ENCODE measurements at regions not wholly inside any gene's neighbourhood (a gene's known extent, or its start where the extent isn't known, plus 50 kb on each side); places are given as distances from the start of the nearest gene placed in this dataset.
"Not testable (repeated sequence)": the region's sequence is repeated elsewhere in the genome, so short reads cannot be mapped to it uniquely, and the experiment has no call there.

DNA sequence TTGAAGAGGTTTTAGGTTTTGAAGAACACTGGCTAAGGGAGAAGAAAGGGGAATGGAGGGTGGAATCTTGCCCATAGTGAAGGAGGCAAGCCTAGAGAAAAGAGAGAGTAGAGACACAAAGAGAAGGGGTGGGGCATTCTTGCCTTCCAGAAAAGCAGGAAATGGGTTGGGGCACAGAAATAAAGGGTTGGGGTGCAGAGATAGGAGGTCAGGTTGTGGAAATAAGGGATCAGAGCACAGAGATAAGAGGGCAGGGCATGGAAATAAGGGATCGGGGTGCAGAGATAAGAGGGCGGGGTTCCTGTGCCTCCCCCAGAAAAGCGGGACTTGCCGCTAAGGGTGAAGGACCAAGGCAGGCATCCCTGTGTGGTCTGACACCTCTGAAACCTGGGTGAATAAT, 69.9 kb downstream of the ALG1L2 start:
- not testable (repeated sequence) for FAIRE-seq

DNA sequence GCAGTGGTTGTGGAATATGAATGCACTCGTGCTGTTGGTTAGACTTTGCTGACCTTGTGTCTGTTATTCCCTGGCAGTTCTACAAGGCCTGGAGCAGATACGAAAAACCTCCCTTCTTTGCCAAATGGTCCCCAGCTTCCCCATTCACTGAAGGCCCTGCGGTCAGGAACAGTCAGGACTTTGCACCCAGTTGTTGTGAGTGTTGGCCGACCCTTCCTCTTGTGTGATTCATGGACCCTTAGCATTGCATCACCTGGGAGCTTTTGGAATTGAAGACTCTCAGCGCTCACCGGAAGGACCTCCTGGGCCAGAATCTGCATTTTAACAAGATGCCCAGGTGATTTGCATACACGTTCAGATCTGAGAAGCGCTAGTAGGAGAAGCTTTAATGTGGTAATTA, 71.6 kb downstream of the ALG1L2 start:
- not testable (repeated sequence) for FAIRE-seq

DNA sequence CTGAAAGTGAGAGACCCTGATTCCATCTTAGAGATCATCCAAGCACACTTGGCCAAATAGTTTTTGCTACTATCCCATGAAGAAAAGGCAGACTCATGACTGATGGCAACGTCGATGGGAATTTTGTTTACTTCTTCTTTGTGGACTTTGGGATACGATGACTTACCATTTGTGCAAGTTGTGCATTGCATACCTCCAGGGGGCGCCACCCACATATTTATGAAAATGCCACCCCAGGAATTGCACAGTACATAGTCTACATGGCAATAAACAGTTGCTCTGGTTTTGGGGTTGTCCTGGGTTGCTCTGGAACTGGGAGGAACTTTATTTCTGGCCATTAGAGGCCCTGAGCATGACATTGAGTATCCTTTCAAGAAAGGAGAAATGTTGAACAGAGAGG, 73.8 kb downstream of the ALG1L2 start:
- not testable (repeated sequence) for FAIRE-seq

DNA sequence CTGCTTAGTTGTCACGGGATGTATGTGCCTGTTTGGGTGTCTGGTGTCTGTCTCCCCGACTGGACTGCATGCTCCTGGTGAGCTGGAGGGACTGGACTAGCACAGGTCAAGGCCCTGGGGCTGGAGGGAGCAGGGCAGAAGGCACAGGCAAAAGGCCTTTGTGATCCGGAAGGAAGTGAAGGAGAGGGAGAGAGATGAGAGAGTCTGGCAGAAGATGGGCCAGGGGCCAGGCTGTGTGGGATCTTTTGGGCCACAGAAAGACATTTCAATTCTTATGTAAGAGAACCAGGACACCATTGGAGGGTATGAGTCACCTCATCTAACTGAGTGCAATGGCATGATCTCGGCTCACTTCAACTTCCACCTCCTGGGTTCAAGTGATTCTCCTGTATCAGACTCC, 85.2 kb downstream of the ALG1L2 start:
- not testable (repeated sequence) for FAIRE-seq

DNA sequence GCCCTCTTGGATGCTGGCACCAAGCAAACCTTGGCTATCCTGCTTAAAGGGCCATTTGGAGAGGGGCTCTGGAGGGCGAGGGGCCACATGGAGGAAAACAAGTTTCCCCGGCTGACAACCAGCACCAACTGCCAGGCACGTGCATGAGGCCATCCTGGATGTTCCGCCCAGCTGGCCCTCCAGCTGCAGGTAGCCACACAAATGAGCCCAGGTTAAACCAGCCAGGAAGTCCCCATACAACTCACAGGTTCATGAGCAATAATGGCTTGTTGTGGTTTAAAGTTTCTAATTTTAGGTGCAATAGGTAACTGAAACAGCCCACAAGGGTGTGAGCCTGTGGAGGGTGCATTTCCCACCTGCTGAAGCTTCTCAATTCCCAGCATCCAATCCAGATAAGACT, 93.6 kb downstream of the ALG1L2 start:
- FAIRE-seq: not testable (repeated sequence)

DNA sequence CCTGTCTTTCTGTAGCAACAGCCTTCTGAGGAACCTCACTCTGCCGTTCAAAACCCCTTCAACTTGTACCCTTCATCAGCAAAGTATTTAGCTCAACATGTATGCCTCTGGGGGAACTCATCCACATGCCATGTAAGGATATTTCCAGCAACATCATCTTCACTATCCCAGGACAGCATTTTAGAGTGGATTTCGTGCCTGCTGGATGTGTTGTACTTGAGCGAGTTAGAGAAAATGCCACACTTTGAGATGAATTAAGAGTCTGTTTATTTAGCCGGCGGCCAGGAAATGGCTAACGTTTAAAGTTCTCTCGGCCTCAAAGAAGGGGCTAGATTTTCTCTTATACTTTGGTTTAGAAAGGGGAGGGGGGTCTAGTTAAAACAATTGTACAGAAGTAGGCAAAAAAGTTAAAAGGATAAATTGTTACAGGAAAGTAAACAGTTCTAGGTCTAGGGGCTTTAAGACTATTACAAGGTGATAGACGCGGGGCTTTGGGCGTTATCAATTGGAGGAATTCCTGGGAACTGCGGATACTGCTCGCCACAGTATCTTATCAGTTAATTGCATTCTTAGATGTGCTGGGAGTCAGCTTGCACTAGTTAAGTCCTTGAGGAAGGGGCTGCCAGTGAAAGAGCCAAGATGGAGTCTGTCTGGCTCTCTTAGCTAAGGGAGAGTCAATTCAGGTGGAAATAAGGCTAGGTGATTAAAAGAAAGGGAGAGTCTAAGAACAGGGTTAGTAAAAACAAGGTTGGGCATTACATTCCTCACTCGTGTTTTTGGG, 95.0 kb downstream of the ALG1L2 start:
- not testable (repeated sequence) for FAIRE-seq

DNA sequence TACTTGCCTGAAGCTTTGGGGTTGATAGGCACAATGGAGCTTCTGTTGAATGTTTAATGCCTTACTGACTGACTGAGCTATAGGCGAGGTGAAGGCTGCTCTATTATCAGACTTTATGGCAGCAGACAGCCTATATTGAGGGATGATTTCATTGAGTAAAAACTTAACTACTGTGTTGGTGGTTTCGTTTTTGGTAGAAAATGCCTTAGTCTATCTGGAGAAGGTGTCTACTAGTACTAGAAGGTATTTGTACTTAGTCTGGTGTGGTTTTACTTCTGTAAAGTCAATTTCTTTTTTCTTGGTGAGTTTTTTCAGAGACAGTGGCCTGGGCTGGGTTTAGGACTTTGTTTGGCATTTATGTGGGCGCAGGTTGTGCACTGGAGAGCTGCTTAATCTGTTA, 97.2 kb downstream of the ALG1L2 start:
- not testable (repeated sequence) for FAIRE-seq

DNA sequence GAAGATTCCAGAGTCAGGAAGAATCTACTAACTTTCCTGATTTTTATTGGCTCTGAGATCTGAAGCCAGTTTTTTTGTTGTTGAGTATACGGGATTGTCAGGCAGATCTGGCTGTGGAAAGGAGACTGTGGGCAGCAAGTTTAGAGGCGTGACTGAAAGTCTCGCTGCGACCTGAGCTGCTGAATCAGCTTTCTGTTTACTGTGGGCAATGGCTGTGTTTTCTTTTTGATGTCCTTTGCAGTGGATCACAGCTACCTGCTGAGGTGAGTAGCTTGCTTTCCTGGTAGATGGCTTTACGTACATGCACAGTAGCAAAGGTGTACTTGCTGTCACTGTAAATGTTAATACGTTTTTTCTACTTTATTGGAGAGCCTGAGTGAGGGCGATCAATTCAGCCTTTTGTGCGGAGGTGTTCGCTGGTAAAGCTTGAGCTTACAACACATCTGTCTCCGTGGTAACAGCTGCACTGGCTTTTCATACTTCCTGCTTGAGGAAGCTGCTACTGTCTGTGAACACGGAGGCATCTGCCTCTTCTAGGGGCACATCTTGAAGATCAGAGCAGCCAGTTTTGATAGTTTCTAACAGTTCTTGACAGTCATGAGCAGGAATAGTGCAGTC, 97.8 kb downstream of the ALG1L2 start:
- not testable (repeated sequence) for FAIRE-seq

DNA sequence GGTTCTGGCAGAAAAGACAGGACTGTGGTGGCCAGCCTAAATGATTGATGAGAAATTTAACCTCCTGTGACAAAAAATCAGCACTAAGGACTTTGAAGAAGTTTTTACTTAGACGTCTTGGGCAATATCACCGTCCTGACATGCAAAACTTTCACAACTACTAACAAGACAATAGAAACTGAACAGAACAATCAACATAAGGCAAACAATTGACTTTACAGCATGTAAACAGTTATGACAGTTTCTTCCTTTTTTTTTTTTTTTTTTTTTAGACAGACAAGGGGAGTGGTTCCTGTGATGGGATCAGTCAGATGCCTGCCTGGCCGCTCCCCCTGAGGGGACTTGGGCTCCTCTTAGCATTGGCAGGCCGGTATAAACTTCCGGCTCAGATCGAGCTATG, 100.8 kb downstream of the ALG1L2 start:
- FAIRE-seq: not testable (repeated sequence)

DNA sequence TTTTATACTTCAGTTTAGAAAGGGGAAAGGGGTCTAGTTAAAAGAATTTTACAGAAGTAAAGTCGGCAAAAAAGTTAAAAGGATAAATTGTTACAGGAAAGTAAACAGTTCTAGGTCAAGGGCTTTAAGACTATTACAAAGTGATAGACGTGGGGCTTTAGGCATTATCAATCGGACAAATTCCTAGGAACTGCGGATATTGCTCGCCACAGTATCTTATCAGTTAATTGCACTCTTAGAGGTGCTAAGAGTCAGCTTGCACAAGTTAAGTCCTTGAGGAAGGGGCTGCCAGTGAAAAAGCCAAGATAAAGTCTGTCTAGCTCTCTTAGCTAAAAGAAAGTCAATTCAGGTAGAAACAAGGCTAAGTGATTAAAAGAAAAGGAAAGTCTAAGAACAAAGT, 102.1 kb downstream of the ALG1L2 start:
- not testable (repeated sequence) for FAIRE-seq

DNA sequence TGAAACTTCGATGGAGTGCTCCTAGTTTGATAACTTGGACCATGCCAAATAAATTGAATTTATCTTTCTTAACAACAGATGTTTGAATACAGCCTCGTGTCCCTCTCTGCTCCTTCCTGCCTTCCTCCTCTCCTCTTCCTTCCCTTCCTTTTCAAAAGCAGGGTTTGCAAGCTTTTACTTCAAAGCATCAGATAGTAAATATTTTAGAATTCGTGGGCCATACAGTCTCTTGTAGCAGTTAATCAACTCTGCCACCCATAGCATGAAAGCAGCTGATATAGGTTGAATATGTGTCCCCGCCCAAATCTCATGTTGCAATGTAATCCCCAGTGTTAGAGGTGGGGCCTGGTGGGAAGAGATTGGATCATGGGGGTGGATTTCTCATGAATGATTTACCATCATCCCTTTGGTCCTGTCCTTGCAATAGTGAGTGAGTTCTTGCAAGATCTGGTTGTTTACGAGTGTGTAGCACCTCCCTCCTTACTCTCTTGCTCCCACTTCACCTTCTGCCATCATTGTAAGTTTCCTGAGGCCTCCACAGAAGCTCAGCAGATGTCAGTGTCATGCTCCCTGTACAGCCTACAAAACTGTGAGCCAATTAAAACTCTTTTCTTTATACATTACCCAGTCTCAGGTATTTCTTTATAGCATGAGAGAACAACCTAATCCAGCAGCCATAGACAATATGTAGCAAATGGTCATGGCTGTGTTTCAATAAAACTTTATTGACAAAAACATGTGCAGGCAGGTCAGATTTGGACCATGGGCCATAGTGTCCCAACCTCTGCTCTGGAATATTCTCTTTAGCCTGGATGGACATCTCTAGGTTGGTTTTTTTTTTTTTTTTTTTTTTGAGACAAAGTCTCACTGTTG, 102.8 kb downstream of the ALG1L2 start:
- not testable (repeated sequence) for FAIRE-seq

DNA sequence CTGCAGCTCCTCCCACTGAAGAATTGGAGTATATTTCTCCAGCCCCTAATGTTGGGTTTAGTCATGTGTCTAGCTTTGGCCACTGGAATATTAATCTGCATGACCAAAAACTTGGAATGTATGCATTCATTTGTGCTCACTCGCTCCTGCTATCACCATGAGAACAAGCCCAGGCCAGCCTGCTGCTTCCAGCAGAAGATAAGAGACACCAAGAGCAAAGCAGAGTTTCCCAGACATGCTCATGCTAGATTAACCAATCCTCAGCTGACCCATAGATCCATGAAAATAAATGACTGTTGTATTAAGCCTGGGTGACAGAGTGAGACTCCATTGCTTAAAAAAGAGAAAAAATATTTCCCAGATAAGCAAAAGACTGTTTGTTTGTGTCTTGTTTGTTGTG, 119.6 kb downstream of the ALG1L2 start:
- FAIRE-seq: not testable (repeated sequence)

DNA sequence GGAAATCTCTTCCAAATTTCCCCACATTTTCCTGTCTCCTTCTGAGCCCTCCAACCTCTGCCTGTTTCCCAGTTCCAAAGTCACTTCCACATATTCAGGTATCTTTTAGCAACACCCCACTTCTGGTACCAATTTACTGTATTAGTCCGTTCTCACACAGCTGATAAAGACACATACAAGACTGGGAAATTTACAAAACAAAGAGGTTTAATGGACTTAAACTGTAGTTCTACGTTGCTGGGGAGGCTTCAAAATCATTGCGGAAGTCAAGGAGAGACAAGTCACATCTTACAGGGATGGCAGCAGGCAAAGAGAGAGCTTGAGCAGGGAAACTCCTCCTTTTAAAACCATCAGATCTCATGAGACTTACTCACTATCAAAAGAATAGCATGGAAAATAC, 122.0 kb downstream of the ALG1L2 start:
- FAIRE-seq: not testable (repeated sequence)

DNA sequence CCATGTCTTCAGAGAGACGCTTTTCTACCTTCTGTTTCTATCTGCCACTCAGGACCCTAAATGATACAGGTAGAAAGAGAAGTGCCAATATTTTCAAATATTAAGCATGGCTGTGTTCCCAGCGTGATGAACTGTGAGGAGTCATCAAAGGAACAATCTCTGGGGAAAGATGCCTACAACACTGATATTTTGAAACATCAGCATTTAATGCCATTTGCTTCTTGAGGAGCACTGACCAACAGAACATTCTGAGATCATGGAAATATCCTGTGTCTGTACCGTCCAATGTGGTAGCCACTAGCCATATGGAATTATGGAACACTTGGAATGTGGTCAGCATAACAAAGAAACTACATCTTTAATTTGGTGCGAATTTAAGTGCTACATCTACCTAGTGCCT, 117.9 kb upstream of the COL6A5 start:
- FAIRE-seq: no peak

DNA sequence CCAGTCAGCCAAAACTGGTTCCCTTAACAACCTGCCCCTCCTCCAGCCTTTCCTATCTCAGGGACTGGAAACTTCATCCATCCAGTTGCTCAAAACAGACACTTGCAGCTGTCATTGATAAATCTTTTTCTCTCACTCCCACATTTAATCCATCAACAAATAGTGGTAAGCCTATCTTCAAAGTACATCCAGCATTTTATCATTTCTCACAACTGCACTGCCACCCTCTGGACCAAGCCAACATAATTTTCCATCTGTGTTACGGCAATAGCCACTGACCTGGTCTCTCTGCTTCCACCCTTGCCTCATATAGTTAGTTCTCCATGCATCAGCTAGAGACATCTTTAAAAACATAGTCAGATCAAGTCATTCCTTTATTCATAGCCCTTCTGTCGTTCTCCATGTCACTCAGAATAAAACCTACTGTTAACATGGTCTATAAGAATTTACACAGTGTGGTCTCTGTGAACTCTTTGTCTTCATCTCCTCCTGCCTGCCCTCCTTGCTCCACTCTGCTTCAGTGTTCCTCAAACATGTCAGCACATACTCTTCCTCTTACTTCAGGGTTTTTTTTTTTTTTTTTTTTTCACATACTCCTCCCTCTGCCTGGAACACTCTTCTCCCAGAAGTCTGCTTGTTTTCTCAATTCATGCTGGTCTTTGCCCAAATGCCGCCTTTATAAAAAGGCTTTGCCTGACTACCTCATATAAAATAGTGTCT, 102.5 kb upstream of the COL6A5 start:
- FAIRE-seq: no peak

DNA sequence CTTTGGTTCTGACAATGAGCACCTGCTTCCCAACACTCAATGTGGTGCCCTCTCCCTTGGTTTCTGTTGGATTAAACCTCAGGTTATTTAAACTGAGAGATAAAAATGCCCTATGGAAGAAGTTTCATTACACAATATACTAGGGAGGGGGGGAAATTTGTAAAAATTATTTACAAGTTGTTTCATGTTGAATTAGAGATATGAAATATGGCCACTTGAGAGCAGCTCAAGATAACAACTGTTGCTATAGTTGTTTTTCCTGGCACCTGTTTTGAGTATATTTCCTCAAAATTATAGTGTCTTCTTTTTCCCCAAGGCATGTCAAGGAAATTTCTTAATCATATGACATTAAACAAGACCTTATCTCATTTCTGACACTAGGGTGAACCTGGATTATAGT, 101.7 kb upstream of the COL6A5 start:
- no peak for FAIRE-seq

DNA sequence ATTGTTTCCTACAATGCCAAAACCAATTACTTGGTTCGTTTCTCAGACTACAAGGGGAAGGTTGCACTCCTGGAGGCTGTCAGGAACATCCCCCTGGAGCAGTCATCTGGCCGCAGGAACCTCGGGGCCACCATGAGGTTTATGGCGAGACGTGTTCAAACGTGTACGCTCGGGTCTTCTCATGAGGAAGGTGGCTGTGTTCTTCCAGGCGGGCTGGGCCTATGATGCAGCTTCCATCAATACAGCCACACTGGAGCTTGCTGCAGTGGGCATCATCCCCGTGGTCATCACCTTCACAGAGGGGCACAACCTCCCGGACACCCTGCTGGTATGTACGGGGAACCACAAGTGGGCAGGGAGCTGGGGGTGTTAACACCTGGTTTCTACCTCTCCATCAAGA, 94.5 kb upstream of the COL6A5 start:
- FAIRE-seq: no peak

DNA sequence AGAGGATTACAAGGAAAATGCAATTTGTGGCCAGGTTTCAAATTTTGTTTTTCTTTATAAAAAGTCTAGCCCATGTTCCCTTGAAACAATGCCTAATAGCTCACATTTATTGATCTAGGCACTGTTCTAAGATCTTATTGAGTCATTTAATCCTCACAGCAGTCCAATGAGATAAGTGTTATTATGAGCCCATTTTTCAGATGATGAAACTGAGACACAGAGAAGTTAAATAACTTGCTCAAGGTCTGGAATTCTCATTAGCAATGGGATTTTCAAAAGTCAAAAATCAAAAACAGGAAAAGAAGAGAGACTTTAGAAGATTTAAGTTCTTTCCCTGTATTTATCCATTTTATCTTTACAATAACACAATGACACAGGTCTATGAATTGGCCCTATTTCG, 90.0 kb upstream of the COL6A5 start:
- FAIRE-seq: no peak

DNA sequence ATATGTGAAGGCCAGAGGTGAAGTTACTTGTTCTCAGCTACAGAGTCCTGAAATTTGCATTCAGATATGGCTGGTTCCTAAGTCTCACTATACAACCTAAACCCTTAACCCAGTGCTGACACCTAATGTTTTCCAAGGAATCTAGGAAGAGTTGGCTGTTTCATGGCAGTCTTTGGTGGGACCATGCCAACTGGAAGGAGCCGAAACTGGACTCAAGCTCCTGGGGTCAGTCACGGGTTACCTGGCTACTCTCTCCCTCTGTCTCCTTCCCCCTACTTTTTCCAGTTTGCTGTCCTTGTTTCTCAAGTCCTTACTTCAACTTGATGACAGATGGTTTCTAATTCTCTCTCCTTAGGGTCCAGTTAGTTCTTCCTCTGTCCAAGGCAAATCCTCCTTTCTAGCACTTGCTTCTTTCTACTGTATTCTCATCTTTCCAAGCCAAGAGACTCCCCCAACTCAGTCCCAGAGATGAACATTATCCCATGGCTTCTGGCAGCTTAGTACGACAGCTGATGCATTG, 88.6 kb upstream of the COL6A5 start:
- FAIRE-seq: no peak

DNA sequence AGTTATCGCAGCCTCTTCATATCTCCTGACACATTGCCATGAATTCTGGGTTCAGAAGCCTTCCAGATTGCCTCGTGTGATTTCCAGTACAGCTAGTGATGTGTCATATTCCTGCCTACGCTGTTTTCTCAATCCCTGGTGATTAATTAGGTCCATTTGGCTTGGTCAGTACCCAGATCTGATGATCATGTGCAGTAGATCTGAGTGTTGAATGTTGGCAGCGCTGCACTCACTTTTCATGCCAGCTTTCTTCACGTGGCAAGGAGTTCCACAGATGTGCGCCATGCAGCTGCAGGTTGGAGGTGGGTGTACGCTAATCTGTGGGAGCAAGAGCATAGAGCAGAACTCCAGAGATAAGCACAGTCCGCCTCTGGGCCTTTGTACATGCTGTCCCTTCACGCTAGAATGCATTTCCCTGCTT, 86.9 kb upstream of the COL6A5 start:
- no peak for FAIRE-seq

DNA sequence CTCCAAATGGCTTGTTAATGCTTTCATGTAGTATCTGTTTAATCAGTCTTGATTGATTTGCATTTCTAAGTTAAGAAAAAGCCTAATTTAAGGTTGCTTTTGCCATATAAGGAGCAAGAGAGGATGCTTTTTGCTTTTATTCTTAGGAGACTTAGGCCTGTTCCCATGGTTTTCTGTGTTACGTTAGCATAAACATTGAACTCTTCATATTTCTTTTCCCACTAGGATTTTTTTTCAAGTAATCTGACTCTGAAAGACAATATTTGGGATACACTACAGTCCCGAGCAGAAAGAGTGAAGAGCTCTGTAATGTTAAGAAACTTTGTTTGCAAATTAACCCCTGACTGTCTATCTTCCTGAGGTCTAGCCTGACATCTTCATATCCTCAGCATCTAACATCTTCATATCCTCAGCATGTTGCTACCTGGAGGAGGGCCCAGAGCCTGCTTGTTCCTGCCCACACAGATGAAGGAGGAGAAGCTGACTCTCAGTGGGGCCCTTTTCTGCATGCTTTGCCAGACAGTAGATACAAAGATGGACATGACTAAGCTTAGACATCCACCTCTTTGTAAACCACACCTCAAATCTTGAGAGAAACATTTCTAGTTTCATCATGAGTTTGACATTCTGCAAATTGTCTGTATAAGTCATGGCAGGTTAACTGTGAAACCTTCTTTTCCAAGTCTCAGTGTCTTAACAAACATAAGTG, 86.2 kb upstream of the COL6A5 start:
- FAIRE-seq: no peak

DNA sequence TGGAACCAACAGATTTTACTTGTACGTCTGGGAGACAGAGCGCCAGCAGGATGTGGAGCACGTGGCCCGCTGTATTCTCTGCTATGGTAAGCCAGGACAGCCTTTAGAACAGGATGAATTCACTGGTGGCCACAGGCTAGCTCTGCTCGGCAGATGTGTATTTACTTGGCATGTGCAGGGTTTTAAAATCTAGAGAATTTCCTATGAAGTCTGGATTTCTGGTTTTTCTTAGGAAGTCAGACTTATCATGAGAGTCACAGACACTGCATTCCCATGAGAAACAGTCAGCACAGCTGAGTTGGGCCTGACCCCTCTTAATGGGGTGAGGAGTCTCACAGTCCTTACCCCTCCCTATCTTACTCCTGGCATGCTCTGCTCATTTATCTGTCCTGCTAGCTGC, 84.6 kb upstream of the COL6A5 start:
- no peak for FAIRE-seq
